B cell (primary cell): ENCODE measurements at regions not wholly inside any gene's neighbourhood (a gene's known extent, or its start where the extent isn't known, plus 50 kb on each side); places are given as distances from the start of the nearest gene placed in this dataset.

Experiments
- ATAC-seq: fragments of 200-7000 bp; cut with Tn5 transposase; one replicate; pipeline ENCODE4 v1.10.0; 2021; ENCODE audit warnings: low read depth, mild to moderate bottlenecking, moderate number of reproducible peaks, moderate library complexity
- CTCF ChIA-PET: fragments of 350-600 bp; sonication (Branson Sonifier 250); formaldehyde crosslinking; loops from one replicate; lab custom pipeline; 2021; ENCODE audit warnings: antibody characterized with exemption, inconsistent platforms; lab: Charles Lee
- POLR2A ChIA-PET: fragments of 350-600 bp; sonication (Branson Sonifier 250); formaldehyde crosslinking; loops from one replicate; lab custom pipeline; 2021; ENCODE audit warnings: antibody characterized with exemption; lab: Charles Lee
- DNase-seq: peaks from one replicate; pipeline ENCODE4 v3.0.0; 2013
- H2AFZ ChIP-seq: 2 replicates; pipeline ENCODE4 v1.6.1; 2012; ENCODE audit warnings: mild to moderate bottlenecking, low read depth, low read length; ENCODE audit not compliant: insufficient read depth, poor library complexity, severe bottlenecking
- H3K27ac ChIP-seq, 2 donors: 1 replicate in 1 of 2; 2 replicates in 1 of 2; pipeline ENCODE4 v1.5.1; 2012 to 2013; ENCODE audit warnings: low read length in 2 of 2, mild to moderate bottlenecking in 2 of 2, moderate library complexity in 1 of 2
- H3K27me3 ChIP-seq, 4 experiments: fragments of 200-600 bp in 1 of 4; sonication (generic) in 1 of 4; replicated peaks in 1 of 4; 1 replicate in 2 of 4; 2 replicates in 2 of 4; pipeline versions ENCODE4 v1.6.1 to v1.7.0; 2013 to 2016; ENCODE audit warnings: low read length in 3 of 4, mild to moderate bottlenecking in 2 of 4, mixed read lengths in 1 of 4, moderate library complexity in 1 of 4; ENCODE audit not compliant: insufficient read depth in 4 of 4, control insufficient read depth in 3 of 4; ENCODE audit errors: control extremely low read depth in 1 of 4
- H3K36me3 ChIP-seq, 2 experiments: replicated peaks in 1 of 2; 1 replicate in 1 of 2; 2 replicates in 1 of 2; pipeline versions ENCODE4 v1.6.1 to v1.7.1; 2013; ENCODE audit warnings: low read length in 1 of 2; ENCODE audit not compliant: insufficient read depth in 2 of 2, control insufficient read depth in 1 of 2; ENCODE audit errors: control extremely low read depth in 1 of 2, extremely low read depth in 1 of 2
- H3K4me1 ChIP-seq, 2 donors: fragments of 200-600 bp in 1 of 2; sonication (generic) in 1 of 2; 1 replicate in 1 of 2; 2 replicates in 1 of 2; pipeline versions ENCODE4 v1.5.1 to v1.6.1; 2013 to 2017; ENCODE audit warnings: low read length in 2 of 2; ENCODE audit not compliant: control insufficient read depth in 2 of 2, insufficient read depth in 2 of 2
- H3K4me2 ChIP-seq: replicated peaks from 2 replicates; pipeline ENCODE3; 2012; ENCODE audit warnings: mild to moderate bottlenecking, low read depth, low read length; ENCODE audit not compliant: poor library complexity, severe bottlenecking
- H3K4me3 ChIP-seq, 5 experiments: fragments of 200-600 bp in 1 of 5; sonication (generic) in 1 of 5; 1 replicate in 3 of 5; 2 replicates in 2 of 5; pipeline versions ENCODE4 v1.5.1 to v1.7.0; 2011 to 2016; ENCODE audit warnings: low read length in 4 of 5, mild to moderate bottlenecking in 4 of 5, low read depth in 2 of 5, control low read depth in 1 of 5, moderate library complexity in 1 of 5; ENCODE audit not compliant: insufficient read depth in 1 of 5; ENCODE audit errors: control extremely low read depth in 1 of 5, extremely low read depth in 1 of 5
- H3K79me2 ChIP-seq: fragments of 200-600 bp; sonication (generic); one replicate; pipeline ENCODE4 v1.6.0; 2016; ENCODE audit warnings: low read length; ENCODE audit not compliant: control insufficient read depth, insufficient read depth
- H3K9ac ChIP-seq: fragments of 200-600 bp; sonication (generic); 2 replicates; pipeline ENCODE4 v1.6.1; 2017; ENCODE audit warnings: mild to moderate bottlenecking, low read length, moderate library complexity
- H3K9me3 ChIP-seq, 3 donors: one replicate each; pipeline versions ENCODE4 v1.6.1 to v1.7.1; 2013; ENCODE audit warnings: low read length in 2 of 3; ENCODE audit not compliant: control insufficient read depth in 2 of 3, insufficient read depth in 1 of 3; ENCODE audit errors: control extremely low read depth in 1 of 3
- H4K20me1 ChIP-seq: 2 replicates; pipeline ENCODE4 v1.6.0; 2012; ENCODE audit warnings: mild to moderate bottlenecking, low read length; ENCODE audit not compliant: insufficient read depth, control insufficient read depth, poor library complexity, severe bottlenecking
- H3K27ac Mint-ChIP-seq: one replicate; pipeline ENCODE4 v1.8.0; 2021; ENCODE audit warnings: mixed read lengths
- H3K27me3 Mint-ChIP-seq: one replicate; pipeline ENCODE4 v1.8.0; 2021; ENCODE audit warnings: mixed read lengths
- H3K4me1 Mint-ChIP-seq: one replicate; pipeline ENCODE4 v1.8.0; 2021; ENCODE audit warnings: mixed read lengths
- H3K4me3 Mint-ChIP-seq: one replicate; pipeline ENCODE4 v1.8.0; 2021; ENCODE audit warnings: mixed read lengths
- H3K9me3 Mint-ChIP-seq: one replicate; pipeline ENCODE4 v1.8.0; 2022; ENCODE audit warnings: mixed read lengths; ENCODE audit not compliant: insufficient read depth
- CTCF ChIP-seq: fragments of 200-600 bp; IDR thresholded peaks from one replicate; pipeline ENCODE4 v1.8.0; 2022; ENCODE audit warnings: antibody characterized with exemption, mild to moderate bottlenecking
- EZH2 ChIP-seq: IDR thresholded peaks from 2 replicates; pipeline ENCODE4 v1.6.1; 2012; ENCODE audit warnings: borderline replicate concordance, low read depth, mild to moderate bottlenecking, moderate library complexity, low read length; ENCODE audit not compliant: insufficient read depth, poor library complexity, severe bottlenecking
- WGBS: methylation state at CpG from one replicate; pipeline ENCODE4 v1.1.5; 2013; ENCODE audit warnings: missing lambda C conversion rate; ENCODE audit not compliant: insufficient coverage; 5-methylcytosine and 5-hydroxymethylcytosine counted together
- intact Hi-C: fragments of 100-400 bp; cut with micrococcal nuclease; formaldehyde crosslinking; loops from one replicate; pipeline ENCODE4 v1.10.0; 2022

- Mint-ChIP-seq H3K4me1 (peaks cover 3% of the 10 kb centered on the region), H3K27ac (no peak overlapping the region), H3K4me3 (no peak overlapping the region), H3K27me3 (no peaks in the 10 kb centered on the region), H3K9me3 (no peaks in the 10 kb centered on the region)
- H3K27me3 ChIP-seq = no peaks in the 10 kb centered on the region
- no peaks in the 10 kb centered on the region for H3K9me3 ChIP-seq
- H3K27ac ChIP-seq = no peak overlapping the region
- ChIA-PET CTCF (interaction anchor here (1.0 to 5.0 kb wide), 5 partner anchors 16 to 123 kb away, joined by 3 to 20 read pairs (median 5); no protein-coding TSS in a partner anchor), POLR2A (interaction anchor here (0.6 kb wide), 1 partner anchor 1779 kb away, joined by 3 read pairs; no protein-coding TSS in a partner anchor)
- intact Hi-C loops = no loop called here
- no peak for TF ChIP-seq CTCF
- TF ChIP-seq EZH2 = no peak
- no peak for ATAC-seq
- no peak overlapping the region for H2AFZ ChIP-seq
- no peak overlapping the region for H3K4me3 ChIP-seq
- 70% methylated on average over 2 of the region's 9 CpGs for WGBS
- peaks cover 0 to 19% of the 10 kb centered on the region in 2 experiments for H3K36me3 ChIP-seq
- H3K9ac ChIP-seq = no peak overlapping the region
- H3K4me2 ChIP-seq = no peak overlapping the region
- peaks cover 38% of the 10 kb centered on the region for H3K79me2 ChIP-seq
- no peaks in the 10 kb centered on the region for H3K4me1 ChIP-seq
- H4K20me1 ChIP-seq = peaks cover 6% of the 10 kb centered on the region
- DNase-seq = no peak
These were observed 58.2 kb downstream of the ZBTB38 start for GRCh38 chr3:141426404-141427034.

GRCh38 chr3:141427764-141428163 is 59.1 kb upstream of the RASA2 start:
- H3K9me3 Mint-ChIP-seq = no peaks in the 10 kb centered on the region
- no peak overlapping the region for H3K27ac Mint-ChIP-seq
- H3K4me3 Mint-ChIP-seq = no peak overlapping the region
- peaks cover 3% of the 10 kb centered on the region for H3K4me1 Mint-ChIP-seq
- no peak for DNase-seq
- 98% methylated on average over 4 of the region's 4 CpGs for WGBS
- CTCF ChIA-PET = no interaction called here
- peaks cover 0 to 19% of the 10 kb centered on the region in 2 experiments for H3K36me3 ChIP-seq
- H3K79me2 ChIP-seq = peaks cover 31% of the 10 kb centered on the region
- TF ChIP-seq CTCF (no peak), EZH2 (no peak)
- H3K4me2 ChIP-seq = no peak overlapping the region
- no peak overlapping the region for H3K27ac ChIP-seq
- no peaks in the 10 kb centered on the region for H3K27me3 Mint-ChIP-seq
- H2AFZ ChIP-seq = no peak overlapping the region
- H3K9ac ChIP-seq = no peak overlapping the region
- POLR2A ChIA-PET = no interaction called here
- no peaks in the 10 kb centered on the region for H3K9me3 ChIP-seq
- intact Hi-C loops = no loop called here
- H3K4me1 ChIP-seq = no peaks in the 10 kb centered on the region
- no peaks in the 10 kb centered on the region for H3K27me3 ChIP-seq
- H4K20me1 ChIP-seq = peaks cover 6% of the 10 kb centered on the region
- H3K4me3 ChIP-seq = no peak overlapping the region
- no peak for ATAC-seq
